ENCODE measurements at regions not wholly inside any gene's neighbourhood (a gene's known extent, or its start where the extent isn't known, plus 50 kb on each side); places are given as distances from the start of the nearest gene placed in this dataset.

DNA sequence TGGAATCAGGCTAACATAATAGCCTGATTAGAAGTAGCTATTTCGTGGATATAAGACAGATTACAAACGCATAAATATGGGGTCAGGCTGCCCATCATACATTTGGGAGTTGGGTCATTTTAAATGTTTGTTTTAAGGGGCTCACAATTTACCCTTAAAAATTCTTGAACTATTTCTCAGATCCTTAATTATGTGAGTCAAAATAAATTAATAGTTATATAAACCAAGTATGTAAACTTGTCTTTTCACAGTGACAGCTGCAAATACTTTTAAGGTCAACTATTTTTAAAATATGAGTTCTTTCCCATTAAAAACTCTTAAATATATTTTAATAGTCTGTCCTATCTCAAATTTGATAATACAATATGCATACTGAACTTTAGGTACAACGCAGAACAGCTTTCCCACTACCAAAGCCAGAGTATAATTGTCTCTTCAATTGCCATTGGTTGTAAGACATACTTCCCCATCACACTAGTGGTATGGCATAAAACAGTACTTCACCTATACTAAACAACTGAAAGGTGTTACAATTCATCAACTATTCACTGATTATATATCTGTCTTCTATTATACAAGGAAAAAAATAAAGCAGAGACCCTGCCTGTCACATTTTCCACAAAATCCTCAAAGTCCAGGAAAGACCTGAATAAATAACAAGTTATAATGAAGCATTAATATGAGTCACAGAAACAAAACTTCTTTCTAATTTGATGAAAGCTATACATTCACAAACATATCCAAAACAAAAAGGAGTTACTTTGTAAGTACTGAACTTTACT, 80.8 kb upstream of the COL21A1 start:
- no peak for TF ChIP-seq SUZ12 (IDR thresholded peaks at IDR 0.05; ENCODE audit: extremely low read depth, insufficient read depth, insufficient read length)
- no peak for TF ChIP-seq YY1 (IDR thresholded peaks at IDR 0.05; ENCODE audit: insufficient read depth, insufficient read length)
